ENCODE measurements at regions not wholly inside any gene's neighbourhood (a gene's known extent, or its start where the extent isn't known, plus 50 kb on each side); places are given as distances from the start of the nearest gene placed in this dataset.

DNA sequence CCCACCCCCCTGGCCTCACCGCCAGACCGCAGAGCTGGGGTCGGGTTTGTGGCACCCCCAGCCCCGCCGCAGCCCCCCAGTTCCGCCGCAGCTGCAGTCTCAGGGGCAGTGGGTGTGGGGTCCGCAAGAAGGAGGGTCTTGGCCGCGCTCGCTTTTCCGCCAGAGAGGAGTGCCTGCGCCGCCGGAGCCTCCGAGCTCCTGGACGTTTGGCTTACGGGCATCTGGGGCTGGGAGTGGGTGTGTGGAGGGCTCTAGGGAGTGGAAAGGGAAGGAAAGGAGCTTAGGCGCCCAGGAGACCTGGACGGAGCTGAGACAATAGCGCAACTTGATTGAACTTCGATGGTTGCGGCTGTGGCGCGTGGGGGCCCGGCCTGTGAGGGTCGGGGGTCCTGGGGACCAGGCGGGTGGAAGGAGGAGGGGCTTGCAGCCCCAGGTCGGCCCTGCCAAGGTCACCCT, 88.8 kb upstream of the IPO9 start:
- Histone ChIP-seq H3K4me1 (replicated peaks) (no peaks in the 10 kb centered on the region), H3K4me3 (peak overlapping the region; percentile 58 to 64), H3K27ac (peak overlapping the region; percentile 64 to 73), H3K9me3 (no peaks in the 10 kb centered on the region), H3K36me3 (no peaks in the 10 kb centered on the region), H3K27me3 (replicated peaks; ENCODE audit: insufficient read depth) (no peaks in the 10 kb centered on the region)
- WGBS = 4% methylated on average over 15 of the region's 29 CpGs
- intact Hi-C loops (cut with DNase I) = no loop called here
- no peak for DNase-seq (ENCODE audit: low spot score)
- TF ChIP-seq POLR2A (IDR thresholded peaks at IDR 0.05) (no peak), POLR2AphosphoS5 (IDR thresholded peaks at IDR 0.05) (no peak), CTCF (IDR thresholded peaks at IDR 0.05) (no peak)

DNA sequence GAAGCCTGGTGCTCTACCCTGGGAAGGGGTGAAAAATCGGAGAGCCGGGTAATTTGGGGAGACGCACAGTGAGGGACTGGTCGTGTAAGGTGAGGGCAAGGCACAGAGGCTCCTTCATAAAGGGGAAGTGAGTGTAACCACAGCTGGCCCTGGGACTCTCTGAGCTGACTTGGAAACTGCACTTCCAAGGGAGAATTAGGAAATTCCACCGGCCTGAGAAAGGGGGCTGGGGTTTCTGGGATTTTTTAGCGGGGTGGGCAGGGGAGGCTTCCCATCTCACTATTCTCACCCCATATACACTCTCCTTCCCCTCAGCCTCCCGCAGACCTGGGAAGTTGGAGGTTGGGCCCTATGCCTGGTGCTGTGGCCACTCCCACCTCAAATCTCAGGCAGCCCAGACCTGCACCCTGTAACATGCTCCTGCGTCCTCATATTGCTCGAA, 88.3 kb upstream of the IPO9 start:
- intact Hi-C loops (cut with DNase I) = no loop called here
- DNase-seq (ENCODE audit: low spot score) = no peak
- H3K27ac ChIP-seq = peak overlapping the region in 1 of 2 donors; percentile 73
- TF ChIP-seq POLR2AphosphoS5 (IDR thresholded peaks at IDR 0.05) (no peak), CTCF (IDR thresholded peaks at IDR 0.05) (no peak), POLR2A (IDR thresholded peaks at IDR 0.05) (no peak)
- H3K9me3 ChIP-seq = no peaks in the 10 kb centered on the region
- peak overlapping the region; percentile 58 to 64 for H3K4me3 ChIP-seq
- 23% methylated on average over 9 of the region's 9 CpGs for WGBS
- no peaks in the 10 kb centered on the region for H3K36me3 ChIP-seq
- H3K4me1 ChIP-seq (replicated peaks) = no peaks in the 10 kb centered on the region
- no peaks in the 10 kb centered on the region for H3K27me3 ChIP-seq (replicated peaks; ENCODE audit: insufficient read depth)

GRCh38 chr1:201741763-201742342, 87.1 kb upstream of the IPO9 start:
- Histone ChIP-seq H3K4me3 (no peak overlapping the region), H3K27me3 (replicated peaks; ENCODE audit: insufficient read depth) (no peaks in the 10 kb centered on the region), H3K4me1 (replicated peaks) (no peaks in the 10 kb centered on the region), H3K36me3 (no peaks in the 10 kb centered on the region), H3K9me3 (no peaks in the 10 kb centered on the region), H3K27ac (no peak overlapping the region)
- no peak for TF ChIP-seq CTCF (IDR thresholded peaks at IDR 0.05)
- no peak for TF ChIP-seq POLR2A (IDR thresholded peaks at IDR 0.05)
- TF ChIP-seq POLR2AphosphoS5 (IDR thresholded peaks at IDR 0.05) = no peak
- no peak for DNase-seq (ENCODE audit: low spot score)
- 74% methylated on average over 3 of the region's 3 CpGs for WGBS
- intact Hi-C loops (cut with DNase I) = no loop called here

- Histone ChIP-seq H3K9me3 (no peaks in the 10 kb centered on the region), H3K27me3 (replicated peaks; ENCODE audit: insufficient read depth) (no peaks in the 10 kb centered on the region), H3K4me1 (replicated peaks) (no peaks in the 10 kb centered on the region), H3K4me3 (no peak overlapping the region), H3K27ac (no peak overlapping the region), H3K36me3 (no peaks in the 10 kb centered on the region)
- no peak for DNase-seq (ENCODE audit: low spot score)
- TF ChIP-seq POLR2AphosphoS5 (IDR thresholded peaks at IDR 0.05) (no peak), CTCF (IDR thresholded peaks at IDR 0.05) (no peak), POLR2A (IDR thresholded peaks at IDR 0.05) (no peak)
- 36% methylated on average over 6 of the region's 6 CpGs for WGBS
- intact Hi-C loops (cut with DNase I) = no loop called here
Measured at GRCh38 chr1:201742476-201742875, 86.5 kb upstream of the IPO9 start.
